H9 (cell line): ENCODE measurements at regions not wholly inside any gene's neighbourhood (a gene's known extent, or its start where the extent isn't known, plus 50 kb on each side); places are given as distances from the start of the nearest gene placed in this dataset.

Source experiments
- DNase-seq: peaks from one replicate; pipeline ENCODE4 v3.0.0-alpha.2; 2017
- H2AFZ ChIP-seq: one replicate; pipeline ENCODE4 v1.6.1; 2013; ENCODE audit warnings: mild to moderate bottlenecking, low read length, control low read depth, moderate library complexity
- H2AK5ac ChIP-seq: 2 replicates; pipeline ENCODE4 v1.6.1; 2013; ENCODE audit warnings: low read length, control low read depth, mixed read lengths; ENCODE audit not compliant: insufficient read length
- H2BK120ac ChIP-seq: one replicate; pipeline ENCODE4 v1.6.1; 2013; ENCODE audit warnings: low read depth, mild to moderate bottlenecking, low read length, control low read depth, inconsistent platforms; ENCODE audit not compliant: poor library complexity, severe bottlenecking
- H2BK12ac ChIP-seq: 2 replicates; pipeline ENCODE4 v1.6.1; 2013; ENCODE audit warnings: low read length, control low read depth, mixed read lengths, low read depth; ENCODE audit not compliant: insufficient read length
- H2BK15ac ChIP-seq: 2 replicates; pipeline ENCODE4 v1.6.1; 2013; ENCODE audit warnings: low read depth, low read length, control low read depth
- H2BK20ac ChIP-seq: one replicate; pipeline ENCODE4 v1.6.1; 2013; ENCODE audit warnings: low read depth, mild to moderate bottlenecking, low read length, control low read depth, inconsistent platforms; ENCODE audit not compliant: poor library complexity, severe bottlenecking
- H2BK5ac ChIP-seq: 2 replicates; pipeline ENCODE4 v1.6.1; 2013; ENCODE audit warnings: low read length, control low read depth, mixed read lengths; ENCODE audit not compliant: insufficient read length
- H3K14ac ChIP-seq: 2 replicates; pipeline ENCODE4 v1.6.1; 2013; ENCODE audit warnings: low read length, control low read depth; ENCODE audit not compliant: insufficient read depth
- H3K18ac ChIP-seq: 2 replicates; pipeline ENCODE4 v1.6.1; 2013; ENCODE audit warnings: low read depth, mild to moderate bottlenecking, mixed read lengths, low read length, control low read depth; ENCODE audit not compliant: insufficient read length
- H3K23ac ChIP-seq: 2 replicates; pipeline ENCODE4 v1.6.1; 2013; ENCODE audit warnings: low read length, control low read depth, mixed read lengths, low read depth; ENCODE audit not compliant: insufficient read length
- H3K23me2 ChIP-seq: 2 replicates; pipeline ENCODE4 v1.6.1; 2013; ENCODE audit warnings: low read depth, mild to moderate bottlenecking, mixed read lengths, low read length, control low read depth; ENCODE audit not compliant: insufficient read length, poor library complexity, severe bottlenecking
- H3K27ac ChIP-seq: 2 replicates; pipeline ENCODE4 v1.5.1; 2013; ENCODE audit warnings: low read length, control low read depth, mixed read lengths, low read depth; ENCODE audit not compliant: insufficient read length
- H3K27me3 ChIP-seq: 2 replicates; pipeline ENCODE4 v1.6.1; 2013; ENCODE audit warnings: low read length, control low read depth, inconsistent platforms; ENCODE audit not compliant: insufficient read depth
- H3K4ac ChIP-seq: 2 replicates; pipeline ENCODE4 v1.6.1; 2013; ENCODE audit warnings: low read depth, mild to moderate bottlenecking, control low read depth, inconsistent platforms, low read length, moderate library complexity
- H3K4me1 ChIP-seq: 2 replicates; pipeline ENCODE4 v1.6.1; 2013; ENCODE audit warnings: low read length, control low read depth, inconsistent platforms; ENCODE audit not compliant: insufficient read depth
- H3K4me2 ChIP-seq: 2 replicates; pipeline ENCODE4 v1.6.1; 2013; ENCODE audit warnings: low read length, control low read depth, mixed read lengths; ENCODE audit not compliant: insufficient read length, insufficient read depth
- H3K56ac ChIP-seq: 2 replicates; pipeline ENCODE4 v1.6.1; 2013; ENCODE audit warnings: low read depth, mild to moderate bottlenecking, mixed read lengths, low read length, control low read depth; ENCODE audit not compliant: insufficient read length
- H3K79me1 ChIP-seq: 2 replicates; pipeline ENCODE4 v1.6.1; 2013; ENCODE audit warnings: low read depth, mild to moderate bottlenecking, moderate library complexity, low read length, control low read depth, inconsistent platforms; ENCODE audit not compliant: insufficient read depth, poor library complexity, severe bottlenecking
- H3K79me2 ChIP-seq: 2 replicates; pipeline ENCODE4 v1.6.1; 2013; ENCODE audit warnings: low read length, control low read depth, inconsistent platforms; ENCODE audit not compliant: insufficient read depth
- H3K9ac ChIP-seq: 2 replicates; pipeline ENCODE4 v1.6.1; 2013; ENCODE audit warnings: low read length, control low read depth, mixed read lengths; ENCODE audit not compliant: insufficient read length; ENCODE audit errors: extremely low read depth
- H3K9me3 ChIP-seq: one replicate; pipeline ENCODE4 v1.6.1; 2013; ENCODE audit warnings: low read depth, low read length, inconsistent platforms; ENCODE audit not compliant: control insufficient read depth
- H3T11ph ChIP-seq: one replicate; pipeline ENCODE4 v1.6.1; 2013; ENCODE audit warnings: mild to moderate bottlenecking, low read length, control low read depth, inconsistent platforms
- H4K20me1 ChIP-seq: one replicate; pipeline ENCODE4 v1.6.1; 2013; ENCODE audit not compliant: control insufficient read depth, insufficient read length, insufficient read depth
- H4K5ac ChIP-seq: 2 replicates; pipeline ENCODE4 v1.6.1; 2013; ENCODE audit warnings: low read depth, mild to moderate bottlenecking, mixed read lengths, low read length, control low read depth; ENCODE audit not compliant: insufficient read length
- H4K8ac ChIP-seq: replicated peaks from 2 replicates; pipeline ENCODE4 v1.6.1; 2013; ENCODE audit warnings: low read length, control low read depth, mixed read lengths, low read depth; ENCODE audit not compliant: insufficient read length
- H4K91ac ChIP-seq: 2 replicates; pipeline ENCODE4 v1.6.1; 2013; ENCODE audit warnings: low read depth, mild to moderate bottlenecking, moderate library complexity, mixed read lengths, low read length, control low read depth; ENCODE audit not compliant: insufficient read length
- H3K27ac Mint-ChIP-seq, 3 experiments: 2 replicates in 2 of 3; 3 replicates in 1 of 3; pipeline ENCODE4 v1.8.0; 2020 to 2021; ENCODE audit warnings: mixed read lengths in 3 of 3, mild to moderate bottlenecking in 1 of 3, moderate library complexity in 1 of 3
- H3K27me3 Mint-ChIP-seq: 2 replicates; pipeline ENCODE4 v1.8.0; 2021; ENCODE audit warnings: low read depth, mild to moderate bottlenecking, moderate library complexity, mixed read lengths
- H3K36me3 Mint-ChIP-seq, 3 experiments: 2 replicates in 2 of 3; 3 replicates in 1 of 3; pipeline ENCODE4 v1.8.0; 2020 to 2021; ENCODE audit warnings: low read depth in 3 of 3, mixed read lengths in 3 of 3; ENCODE audit not compliant: insufficient read depth in 1 of 3
- H3K4me1 Mint-ChIP-seq, 2 experiments: 2 replicates each; pipeline ENCODE4 v1.8.0; 2020; ENCODE audit warnings: mixed read lengths in 2 of 2
- H3K4me3 Mint-ChIP-seq, 2 experiments: 2 replicates in 1 of 2; 3 replicates in 1 of 2; pipeline ENCODE4 v1.8.0; 2020 to 2021; ENCODE audit warnings: mild to moderate bottlenecking in 2 of 2, mixed read lengths in 2 of 2, moderate library complexity in 1 of 2
- H3K9me3 Mint-ChIP-seq, 2 experiments: 2 replicates in 1 of 2; 3 replicates in 1 of 2; pipeline ENCODE4 v1.8.0; 2020; ENCODE audit warnings: mild to moderate bottlenecking in 2 of 2, mixed read lengths in 2 of 2, moderate library complexity in 1 of 2
- CTCF ChIP-seq: fragments of 200-600 bp; sonication (generic); conservative IDR thresholded peaks from 3 replicates; pipeline ENCODE4 v1.8.0; 2021; ENCODE audit warnings: antibody characterized with exemption, mild to moderate bottlenecking
- WGBS: extraction: QIAGEN DNeasy Blood & Tissue Kit; methylation state at CpG from one replicate; pipeline ENCODE4 v1.1.7; 2013; ENCODE audit warnings: missing lambda C conversion rate, low lambda C conversion rate, mixed read lengths; ENCODE audit not compliant: insufficient read length; ENCODE audit errors: extremely low coverage; 5-methylcytosine and 5-hydroxymethylcytosine counted together

- H3K27me3 ChIP-seq, result no peaks in the 10 kb centered on the region
- no peak overlapping the region for H3K4me2 ChIP-seq
- H2BK5ac ChIP-seq, result no peak overlapping the region
- no CpG with 5 or more reads among the region's 5 CpGs for WGBS
- no peak overlapping the region for H3K56ac ChIP-seq
- DNase-seq, result no peak
- Mint-ChIP-seq H3K4me1 (no peaks in the 10 kb centered on the region), H3K9me3 (peaks cover 2 to 8% of the 10 kb centered on the region in 2 experiments; a peak in 4 of 5 replicates), H3K4me3 (no peak overlapping the region), H3K27me3 (peaks cover 2% of the 10 kb centered on the region), H3K27ac (no peak overlapping the region), H3K36me3 (peaks cover 0 to 6% (median 0%) of the 10 kb centered on the region in 3 experiments; a peak in 2 of 7 replicates)
- H2BK12ac ChIP-seq, result no peak overlapping the region
- no peak overlapping the region for H3T11ph ChIP-seq
- no peaks in the 10 kb centered on the region for H3K79me2 ChIP-seq
- H2BK120ac ChIP-seq, result no peak overlapping the region
- no peak overlapping the region for H2BK20ac ChIP-seq
- no peak overlapping the region for H3K4ac ChIP-seq
- no peaks in the 10 kb centered on the region for H3K4me1 ChIP-seq
- no peak for TF ChIP-seq CTCF
- no peak overlapping the region for H2AFZ ChIP-seq
- no peak overlapping the region for H3K9ac ChIP-seq
- no peak overlapping the region for H3K27ac ChIP-seq
- no peak overlapping the region for H3K14ac ChIP-seq
- no peak overlapping the region for H3K18ac ChIP-seq
- H4K20me1 ChIP-seq, result no peaks in the 10 kb centered on the region
- H3K9me3 ChIP-seq, result no peaks in the 10 kb centered on the region
- no peak overlapping the region for H2AK5ac ChIP-seq
- no peak overlapping the region for H3K23ac ChIP-seq
- H4K91ac ChIP-seq, result no peak overlapping the region
- no peak overlapping the region for H2BK15ac ChIP-seq
- no peaks in the 10 kb centered on the region for H3K23me2 ChIP-seq
- H4K5ac ChIP-seq, result no peak overlapping the region
- no peaks in the 10 kb centered on the region for H3K79me1 ChIP-seq
- H4K8ac ChIP-seq, result no peak overlapping the region
Observed at GRCh38 chr10:43926371-43926770, 277.7 kb upstream of the ZNF32 start.
